ENCODE measurements at regions not wholly inside any gene's neighbourhood (a gene's known extent, or its start where the extent isn't known, plus 50 kb on each side); places are given as distances from the start of the nearest gene placed in this dataset.

DNA sequence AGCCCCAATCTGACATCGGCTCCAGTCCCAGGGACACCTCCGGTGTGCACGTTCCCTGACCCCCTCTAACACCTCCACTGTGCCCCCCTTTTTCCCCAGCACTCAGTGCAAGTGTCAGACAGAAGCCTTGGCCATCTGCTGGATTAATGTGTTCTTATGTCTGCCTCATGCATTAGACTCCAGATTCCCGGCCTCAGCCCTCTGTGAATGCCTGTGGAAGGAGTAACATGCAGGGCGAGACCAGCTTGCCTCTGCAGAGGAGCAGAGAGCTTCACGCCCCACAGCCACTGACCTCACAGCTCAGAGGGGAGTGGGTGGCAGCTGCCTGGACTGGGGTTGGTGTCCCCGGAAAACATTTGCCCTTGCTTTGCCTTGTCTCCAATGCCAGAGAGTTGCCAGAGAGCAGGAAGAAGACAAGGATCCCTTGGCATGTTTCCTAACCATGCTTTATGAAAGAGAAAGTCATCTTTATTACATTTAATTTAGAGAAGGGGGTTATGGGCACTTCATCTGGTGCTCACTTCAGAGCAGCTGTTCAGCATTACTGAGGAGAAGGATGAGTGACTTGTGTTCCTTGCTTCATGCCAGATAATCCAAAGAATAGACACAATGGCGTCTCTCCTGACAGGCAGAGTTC lies 91.6 kb upstream of the CXCL12 start:
- Histone ChIP-seq H3K4me1 (peaks cover 0 to 6% (median 2%) of the 10 kb centered on the region in 6 donors), H3K36me3 (no peaks in the 10 kb centered on the region), H3K9me3 (no peaks in the 10 kb centered on the region), H3K27me3 (replicated peaks in 1 of 7) (no peaks in the 10 kb centered on the region), H3K27ac (peak overlapping the region in 1 of 8 donors; percentile 3), H3K4me3 (no peak overlapping the region)
- intact Hi-C loops (cut with DNase I; ENCODE audit: low total_unique reads): no loop called here
- TF ChIP-seq, protein P1, sequence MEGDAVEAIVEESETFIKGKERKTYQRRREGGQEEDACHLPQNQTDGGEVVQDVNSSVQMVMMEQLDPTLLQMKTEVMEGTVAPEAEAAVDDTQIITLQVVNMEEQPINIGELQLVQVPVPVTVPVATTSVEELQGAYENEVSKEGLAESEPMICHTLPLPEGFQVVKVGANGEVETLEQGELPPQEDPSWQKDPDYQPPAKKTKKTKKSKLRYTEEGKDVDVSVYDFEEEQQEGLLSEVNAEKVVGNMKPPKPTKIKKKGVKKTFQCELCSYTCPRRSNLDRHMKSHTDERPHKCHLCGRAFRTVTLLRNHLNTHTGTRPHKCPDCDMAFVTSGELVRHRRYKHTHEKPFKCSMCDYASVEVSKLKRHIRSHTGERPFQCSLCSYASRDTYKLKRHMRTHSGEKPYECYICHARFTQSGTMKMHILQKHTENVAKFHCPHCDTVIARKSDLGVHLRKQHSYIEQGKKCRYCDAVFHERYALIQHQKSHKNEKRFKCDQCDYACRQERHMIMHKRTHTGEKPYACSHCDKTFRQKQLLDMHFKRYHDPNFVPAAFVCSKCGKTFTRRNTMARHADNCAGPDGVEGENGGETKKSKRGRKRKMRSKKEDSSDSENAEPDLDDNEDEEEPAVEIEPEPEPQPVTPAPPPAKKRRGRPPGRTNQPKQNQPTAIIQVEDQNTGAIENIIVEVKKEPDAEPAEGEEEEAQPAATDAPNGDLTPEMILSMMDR (IDR thresholded peaks at IDR 0.05 in 8 of 11, conservative IDR thresholded peaks at IDR 0.05 in 3 of 11): no peak
- TF ChIP-seq POLR2AphosphoS5 (IDR thresholded peaks at IDR 0.05) (no peak), POLR2A (IDR thresholded peaks at IDR 0.05) (no peak)
- DNase-seq: no peak
- WGBS, 5 donors: 73 to 86% (median 79%) methylated on average over 8 of the region's 8 CpGs

DNA sequence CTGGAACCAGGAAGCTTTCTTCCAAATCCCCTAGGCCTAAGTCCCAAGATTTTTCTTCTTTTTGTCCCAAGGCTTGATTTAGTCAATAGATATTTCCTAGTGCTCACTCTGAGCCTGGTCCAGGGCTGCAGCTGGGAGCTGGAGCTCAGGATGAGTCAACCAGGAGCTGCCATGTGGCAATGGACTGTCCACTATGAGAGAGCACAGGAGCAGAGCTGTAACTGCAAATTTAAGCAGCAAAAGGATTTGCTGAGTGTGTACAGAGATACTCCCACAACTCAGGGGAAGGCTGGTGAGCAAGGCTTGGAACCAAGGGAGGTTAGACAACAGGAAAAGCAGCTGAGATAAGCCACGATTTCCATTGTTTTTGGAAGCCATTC lies 92.1 kb upstream of the CXCL12 start:
- TF ChIP-seq POLR2AphosphoS5 (IDR thresholded peaks at IDR 0.05) (no peak), POLR2A (IDR thresholded peaks at IDR 0.05) (no peak)
- TF ChIP-seq, protein P1 (IDR thresholded peaks at IDR 0.05 in 8 of 11, conservative IDR thresholded peaks at IDR 0.05 in 3 of 11): no peak
- no peak overlapping the region for H3K4me3 ChIP-seq
- H3K9me3 ChIP-seq: peaks cover 0 to 4% (median 0%) of the 10 kb centered on the region in 8 donors
- peaks cover 0 to 6% (median 2%) of the 10 kb centered on the region in 6 donors for H3K4me1 ChIP-seq
- DNase-seq: no peak
- no peaks in the 10 kb centered on the region for H3K27me3 ChIP-seq (replicated peaks in 1 of 7)
- intact Hi-C loops (cut with DNase I; ENCODE audit: low total_unique reads): no loop called here
- H3K27ac ChIP-seq: no peak overlapping the region
- WGBS, 5 donors: 29 to 62% (median 38%) methylated on average over 1 of the region's 1 CpG
- H3K36me3 ChIP-seq: no peaks in the 10 kb centered on the region

DNA sequence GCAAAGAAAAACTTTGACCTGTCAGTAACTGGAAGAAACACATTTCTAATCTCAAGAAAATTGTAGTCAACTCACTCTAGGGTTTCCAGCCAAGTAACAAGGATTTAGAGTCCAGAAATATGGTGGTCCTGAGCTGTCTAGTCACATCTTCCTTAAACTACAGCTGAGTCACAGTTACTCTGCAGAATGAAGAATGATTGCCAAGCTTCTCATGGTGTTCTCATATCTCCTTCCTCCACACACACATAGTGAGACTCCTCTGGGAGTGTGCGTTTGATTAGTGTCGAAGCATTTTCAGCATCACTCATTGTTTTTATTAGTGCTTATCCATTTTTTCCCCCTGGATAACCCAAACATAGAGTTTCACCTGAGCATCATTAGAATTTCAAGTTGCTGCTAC lies 93.1 kb upstream of the CXCL12 start:
- no peak for DNase-seq
- Histone ChIP-seq H3K9me3 (peaks cover 0 to 8% (median 0%) of the 10 kb centered on the region in 8 donors), H3K4me1 (peaks cover 0 to 6% (median 2%) of the 10 kb centered on the region in 6 donors), H3K27me3 (replicated peaks in 1 of 7) (no peaks in the 10 kb centered on the region), H3K4me3 (no peak overlapping the region), H3K36me3 (no peaks in the 10 kb centered on the region), H3K27ac (no peak overlapping the region)
- no peak for TF ChIP-seq POLR2AphosphoS5 (IDR thresholded peaks at IDR 0.05)
- TF ChIP-seq, protein P1 (IDR thresholded peaks at IDR 0.05 in 8 of 11, conservative IDR thresholded peaks at IDR 0.05 in 3 of 11): no peak
- no peak for TF ChIP-seq POLR2A (IDR thresholded peaks at IDR 0.05)
- WGBS, 5 donors: 41 to 92% (median 70%) methylated on average over 2 of the region's 2 CpGs
- intact Hi-C loops (cut with DNase I; ENCODE audit: low total_unique reads): no loop called here

DNA sequence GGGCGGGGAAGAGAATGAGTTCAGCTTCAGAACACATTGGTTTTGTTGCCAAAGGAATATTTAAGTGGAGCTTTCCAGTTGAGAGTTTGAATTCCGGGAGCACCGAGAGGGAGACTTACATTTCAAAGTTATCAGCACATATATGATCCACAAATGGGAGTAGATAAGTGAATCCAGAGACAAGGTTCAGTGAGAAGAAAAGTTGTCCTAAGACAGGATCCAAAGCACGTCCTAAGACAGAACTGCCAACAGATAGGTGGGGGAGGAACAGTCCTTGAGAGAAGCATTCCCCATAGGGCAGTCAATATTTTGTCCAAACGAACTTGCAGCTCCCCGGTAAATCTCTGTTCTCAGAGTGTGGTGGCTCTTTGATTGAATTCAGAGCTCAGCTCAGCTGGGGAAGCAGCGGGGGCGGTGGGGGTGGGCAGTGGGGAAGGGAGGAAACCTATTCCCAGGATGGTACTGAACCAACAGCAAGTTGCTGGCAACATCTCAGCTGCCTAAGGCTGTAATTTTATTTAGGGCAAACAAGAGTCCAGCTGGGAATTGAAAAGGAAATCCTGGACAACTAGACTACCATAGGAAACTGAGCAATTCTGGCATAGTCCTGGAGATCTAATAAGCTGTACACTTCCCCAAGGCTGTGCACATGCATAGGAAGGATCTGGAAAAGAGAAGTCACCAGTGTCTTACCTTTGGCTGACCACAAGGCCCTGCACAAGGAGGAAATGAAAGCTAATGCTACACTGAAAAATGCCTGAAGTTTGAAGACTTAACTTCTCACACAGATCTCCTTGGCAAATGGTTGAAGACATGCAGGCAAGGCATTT lies 94.2 kb upstream of the CXCL12 start:
- DNase-seq: no peak

More for the DNA sequence above, 94.2 kb upstream of the CXCL12 start:
- no peak overlapping the region for H3K27ac ChIP-seq
- H3K4me3 ChIP-seq: no peak overlapping the region
- no peaks in the 10 kb centered on the region for H3K27me3 ChIP-seq (replicated peaks in 1 of 7)
- 51 to 75% (median 72%) methylated on average over 8 of the region's 8 CpGs for WGBS, 5 donors
- peaks cover 0 to 8% (median 0%) of the 10 kb centered on the region in 8 donors for H3K9me3 ChIP-seq
- TF ChIP-seq POLR2A (IDR thresholded peaks at IDR 0.05): no peak
- TF ChIP-seq, protein P1 (IDR thresholded peaks at IDR 0.05 in 8 of 11, conservative IDR thresholded peaks at IDR 0.05 in 3 of 11): peak in 1 of 11 experiments; percentile 10
- H3K36me3 ChIP-seq: no peaks in the 10 kb centered on the region
- peaks cover 0 to 6% (median 2%) of the 10 kb centered on the region in 6 donors for H3K4me1 ChIP-seq
- intact Hi-C loops (cut with DNase I; ENCODE audit: low total_unique reads): no loop called here

Measured in spleen (tissue), 11 donors.